ENCODE measurements at regions not wholly inside any gene's neighbourhood (a gene's known extent, or its start where the extent isn't known, plus 50 kb on each side); places are given as distances from the start of the nearest gene placed in this dataset.
"Not testable (repeated sequence)": the region's sequence is repeated elsewhere in the genome, so short reads cannot be mapped to it uniquely, and the experiment has no call there.

DNA sequence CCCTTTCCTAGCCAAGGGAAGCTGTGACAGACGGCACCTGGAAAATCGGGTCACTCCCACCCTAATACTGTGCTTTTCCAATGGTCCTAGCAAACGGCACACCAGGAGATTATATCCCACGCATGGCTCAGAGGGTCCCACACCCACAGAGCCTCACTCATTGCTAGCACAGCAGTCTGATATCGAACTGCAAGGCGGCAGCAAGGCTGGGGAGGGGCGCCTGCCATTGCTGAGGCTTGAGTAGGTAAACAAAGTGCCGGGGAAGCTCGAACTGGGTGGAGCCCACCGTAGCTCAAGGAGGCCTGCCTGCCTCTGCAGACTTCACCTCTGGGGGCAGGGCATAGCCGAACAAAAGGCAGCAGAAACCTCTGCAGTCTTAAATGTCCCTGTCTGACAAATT, 91.4 kb upstream of the HMGXB4 start:
- not testable (repeated sequence) for TF ChIP-seq GLI4 (tag by site-specific recombination; IDR thresholded peaks at IDR 0.05); ZNF426 (tag by site-specific recombination; IDR thresholded peaks at IDR 0.05); TCF7L2 (IDR thresholded peaks at IDR 0.05; ENCODE audit: borderline replicate concordance, low read depth, low read length)
- TF ChIP-seq, protein P1, sequence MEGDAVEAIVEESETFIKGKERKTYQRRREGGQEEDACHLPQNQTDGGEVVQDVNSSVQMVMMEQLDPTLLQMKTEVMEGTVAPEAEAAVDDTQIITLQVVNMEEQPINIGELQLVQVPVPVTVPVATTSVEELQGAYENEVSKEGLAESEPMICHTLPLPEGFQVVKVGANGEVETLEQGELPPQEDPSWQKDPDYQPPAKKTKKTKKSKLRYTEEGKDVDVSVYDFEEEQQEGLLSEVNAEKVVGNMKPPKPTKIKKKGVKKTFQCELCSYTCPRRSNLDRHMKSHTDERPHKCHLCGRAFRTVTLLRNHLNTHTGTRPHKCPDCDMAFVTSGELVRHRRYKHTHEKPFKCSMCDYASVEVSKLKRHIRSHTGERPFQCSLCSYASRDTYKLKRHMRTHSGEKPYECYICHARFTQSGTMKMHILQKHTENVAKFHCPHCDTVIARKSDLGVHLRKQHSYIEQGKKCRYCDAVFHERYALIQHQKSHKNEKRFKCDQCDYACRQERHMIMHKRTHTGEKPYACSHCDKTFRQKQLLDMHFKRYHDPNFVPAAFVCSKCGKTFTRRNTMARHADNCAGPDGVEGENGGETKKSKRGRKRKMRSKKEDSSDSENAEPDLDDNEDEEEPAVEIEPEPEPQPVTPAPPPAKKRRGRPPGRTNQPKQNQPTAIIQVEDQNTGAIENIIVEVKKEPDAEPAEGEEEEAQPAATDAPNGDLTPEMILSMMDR (tag by site-specific recombination; IDR thresholded peaks at IDR 0.05), result not testable (repeated sequence)

Measured in HEK293 (cell line).